ENCODE measurements at regions not wholly inside any gene's neighbourhood (a gene's known extent, or its start where the extent isn't known, plus 50 kb on each side); places are given as distances from the start of the nearest gene placed in this dataset.
A peak's percentile ranks its signal among the peaks of the same experiment; 100 is the strongest.

- Histone ChIP-seq H3K4me3 (ENCODE audit: low read length) (no peak overlapping the region), H3K27ac (ENCODE audit: low read length) (no peak overlapping the region), H3K9me3 (ENCODE audit: control insufficient read depth, insufficient read depth, low read length) (no peaks in the 10 kb centered on the region), H3K36me3 (ENCODE audit: control insufficient read depth, insufficient read depth, low read length) (no peaks in the 10 kb centered on the region), H3K4me1 (ENCODE audit: control insufficient read depth, insufficient read depth, low read length) (no peaks in the 10 kb centered on the region), H3K27me3 (ENCODE audit: control insufficient read depth, insufficient read depth, low read length) (no peaks in the 10 kb centered on the region)
- peak; percentile 57 for DNase-seq (ENCODE audit: low read depth, low spot score)
- WGBS (ENCODE audit: insufficient coverage, insufficient read length), result no CpG with 5 or more reads among the region's 11 CpGs
Observed at GRCh38 chr13:105410602-105411001, 1124.9 kb downstream of the EFNB2 start.

GRCh38 chr13:105406551-105406950 is 1128.9 kb downstream of the EFNB2 start:
- H3K36me3 ChIP-seq (ENCODE audit: control insufficient read depth, insufficient read depth, low read length), result no peaks in the 10 kb centered on the region
- H3K27me3 ChIP-seq (ENCODE audit: control insufficient read depth, insufficient read depth, low read length), result no peaks in the 10 kb centered on the region
- no peaks in the 10 kb centered on the region for H3K4me1 ChIP-seq (ENCODE audit: control insufficient read depth, insufficient read depth, low read length)
- WGBS (ENCODE audit: insufficient coverage, insufficient read length), result no CpG with 5 or more reads among the region's 3 CpGs
- no peak overlapping the region for H3K27ac ChIP-seq (ENCODE audit: low read length)
- no peaks in the 10 kb centered on the region for H3K9me3 ChIP-seq (ENCODE audit: control insufficient read depth, insufficient read depth, low read length)
- no peak for DNase-seq (ENCODE audit: low read depth, low spot score)
- H3K4me3 ChIP-seq (ENCODE audit: low read length), result no peak overlapping the region

- no peaks in the 10 kb centered on the region for H3K4me1 ChIP-seq (ENCODE audit: control insufficient read depth, insufficient read depth, low read length)
- no peaks in the 10 kb centered on the region for H3K9me3 ChIP-seq (ENCODE audit: control insufficient read depth, insufficient read depth, low read length)
- H3K36me3 ChIP-seq (ENCODE audit: control insufficient read depth, insufficient read depth, low read length), result no peaks in the 10 kb centered on the region
- no peak overlapping the region for H3K27ac ChIP-seq (ENCODE audit: low read length)
- H3K4me3 ChIP-seq (ENCODE audit: low read length), result no peak overlapping the region
- DNase-seq (ENCODE audit: low read depth, low spot score), result no peak
- H3K27me3 ChIP-seq (ENCODE audit: control insufficient read depth, insufficient read depth, low read length), result no peaks in the 10 kb centered on the region
Observed at GRCh38 chr13:105403086-105403485, 1132.4 kb downstream of the EFNB2 start.

- H3K9me3 ChIP-seq (ENCODE audit: control insufficient read depth, insufficient read depth, low read length), result no peaks in the 10 kb centered on the region
- no peaks in the 10 kb centered on the region for H3K36me3 ChIP-seq (ENCODE audit: control insufficient read depth, insufficient read depth, low read length)
- H3K27ac ChIP-seq (ENCODE audit: low read length), result no peak overlapping the region
- H3K27me3 ChIP-seq (ENCODE audit: control insufficient read depth, insufficient read depth, low read length), result no peaks in the 10 kb centered on the region
- no peaks in the 10 kb centered on the region for H3K4me1 ChIP-seq (ENCODE audit: control insufficient read depth, insufficient read depth, low read length)
- no CpG with 5 or more reads among the region's 1 CpG for WGBS (ENCODE audit: insufficient coverage, insufficient read length)
- DNase-seq (ENCODE audit: low read depth, low spot score), result no peak
- no peak overlapping the region for H3K4me3 ChIP-seq (ENCODE audit: low read length)
Observed at GRCh38 chr13:105395041-105395440, 1140.4 kb downstream of the EFNB2 start.

- DNase-seq (ENCODE audit: low read depth, low spot score), result no peak
- no CpG with 5 or more reads among the region's 2 CpGs for WGBS (ENCODE audit: insufficient coverage, insufficient read length)
- no peaks in the 10 kb centered on the region for H3K27me3 ChIP-seq (ENCODE audit: control insufficient read depth, insufficient read depth, low read length)
Observed at GRCh38 chr13:105389373-105389772, 1146.1 kb downstream of the EFNB2 start.

GRCh38 chr13:105377452-105377851 is 1158.0 kb downstream of the EFNB2 start:
- Histone ChIP-seq H3K4me3 (ENCODE audit: low read length) (no peak overlapping the region), H3K27ac (ENCODE audit: low read length) (no peak overlapping the region), H3K27me3 (ENCODE audit: control insufficient read depth, insufficient read depth, low read length) (no peaks in the 10 kb centered on the region), H3K9me3 (ENCODE audit: control insufficient read depth, insufficient read depth, low read length) (no peaks in the 10 kb centered on the region), H3K4me1 (ENCODE audit: control insufficient read depth, insufficient read depth, low read length) (no peaks in the 10 kb centered on the region), H3K36me3 (ENCODE audit: control insufficient read depth, insufficient read depth, low read length) (no peaks in the 10 kb centered on the region)
- WGBS (ENCODE audit: insufficient coverage, insufficient read length), result no CpG with 5 or more reads among the region's 7 CpGs
- DNase-seq (ENCODE audit: low read depth, low spot score), result no peak

More at GRCh38 chr13:105389373-105389772, 1146.1 kb downstream of the EFNB2 start:
- Histone ChIP-seq H3K4me1 (ENCODE audit: control insufficient read depth, insufficient read depth, low read length) (no peaks in the 10 kb centered on the region), H3K36me3 (ENCODE audit: control insufficient read depth, insufficient read depth, low read length) (no peaks in the 10 kb centered on the region), H3K4me3 (ENCODE audit: low read length) (no peak overlapping the region), H3K9me3 (ENCODE audit: control insufficient read depth, insufficient read depth, low read length) (no peaks in the 10 kb centered on the region), H3K27ac (ENCODE audit: low read length) (no peak overlapping the region)

GRCh38 chr13:105370011-105370650 is 1165.3 kb downstream of the EFNB2 start:
- no peak for DNase-seq (ENCODE audit: low read depth, low spot score)
- WGBS (ENCODE audit: insufficient coverage, insufficient read length), result no CpG with 5 or more reads among the region's 2 CpGs
- no peak overlapping the region for H3K27ac ChIP-seq (ENCODE audit: low read length)
- H3K27me3 ChIP-seq (ENCODE audit: control insufficient read depth, insufficient read depth, low read length), result no peaks in the 10 kb centered on the region
- no peaks in the 10 kb centered on the region for H3K36me3 ChIP-seq (ENCODE audit: control insufficient read depth, insufficient read depth, low read length)
- H3K4me3 ChIP-seq (ENCODE audit: low read length), result no peak overlapping the region
- H3K9me3 ChIP-seq (ENCODE audit: control insufficient read depth, insufficient read depth, low read length), result no peaks in the 10 kb centered on the region
- H3K4me1 ChIP-seq (ENCODE audit: control insufficient read depth, insufficient read depth, low read length), result no peaks in the 10 kb centered on the region

GRCh38 chr13:105368781-105369180 is 1166.7 kb downstream of the EFNB2 start:
- H3K27me3 ChIP-seq (ENCODE audit: control insufficient read depth, insufficient read depth, low read length), result no peaks in the 10 kb centered on the region
- no peaks in the 10 kb centered on the region for H3K4me1 ChIP-seq (ENCODE audit: control insufficient read depth, insufficient read depth, low read length)
- H3K27ac ChIP-seq (ENCODE audit: low read length), result no peak overlapping the region
- H3K9me3 ChIP-seq (ENCODE audit: control insufficient read depth, insufficient read depth, low read length), result no peaks in the 10 kb centered on the region
- no peaks in the 10 kb centered on the region for H3K36me3 ChIP-seq (ENCODE audit: control insufficient read depth, insufficient read depth, low read length)
- no CpG with 5 or more reads among the region's 4 CpGs for WGBS (ENCODE audit: insufficient coverage, insufficient read length)
- no peak overlapping the region for H3K4me3 ChIP-seq (ENCODE audit: low read length)
- no peak for DNase-seq (ENCODE audit: low read depth, low spot score)

GRCh38 chr13:105365831-105366230 is 1169.6 kb downstream of the EFNB2 start:
- Histone ChIP-seq H3K27me3 (ENCODE audit: control insufficient read depth, insufficient read depth, low read length) (no peaks in the 10 kb centered on the region), H3K4me1 (ENCODE audit: control insufficient read depth, insufficient read depth, low read length) (no peaks in the 10 kb centered on the region), H3K36me3 (ENCODE audit: control insufficient read depth, insufficient read depth, low read length) (no peaks in the 10 kb centered on the region), H3K9me3 (ENCODE audit: control insufficient read depth, insufficient read depth, low read length) (no peaks in the 10 kb centered on the region), H3K4me3 (ENCODE audit: low read length) (no peak overlapping the region), H3K27ac (ENCODE audit: low read length) (no peak overlapping the region)
- WGBS (ENCODE audit: insufficient coverage, insufficient read length), result no CpG with 5 or more reads among the region's 1 CpG
- no peak for DNase-seq (ENCODE audit: low read depth, low spot score)

GRCh38 chr13:105365021-105365550 is 1170.4 kb downstream of the EFNB2 start:
- no peaks in the 10 kb centered on the region for H3K9me3 ChIP-seq (ENCODE audit: control insufficient read depth, insufficient read depth, low read length)
- DNase-seq (ENCODE audit: low read depth, low spot score), result no peak
- no peak overlapping the region for H3K4me3 ChIP-seq (ENCODE audit: low read length)
- no peaks in the 10 kb centered on the region for H3K27me3 ChIP-seq (ENCODE audit: control insufficient read depth, insufficient read depth, low read length)
- H3K36me3 ChIP-seq (ENCODE audit: control insufficient read depth, insufficient read depth, low read length), result no peaks in the 10 kb centered on the region
- no peaks in the 10 kb centered on the region for H3K4me1 ChIP-seq (ENCODE audit: control insufficient read depth, insufficient read depth, low read length)
- no CpG with 5 or more reads among the region's 3 CpGs for WGBS (ENCODE audit: insufficient coverage, insufficient read length)
- no peak overlapping the region for H3K27ac ChIP-seq (ENCODE audit: low read length)

- Histone ChIP-seq H3K27me3 (ENCODE audit: control insufficient read depth, insufficient read depth, low read length) (no peaks in the 10 kb centered on the region), H3K9me3 (ENCODE audit: control insufficient read depth, insufficient read depth, low read length) (no peaks in the 10 kb centered on the region), H3K4me1 (ENCODE audit: control insufficient read depth, insufficient read depth, low read length) (no peaks in the 10 kb centered on the region), H3K27ac (ENCODE audit: low read length) (no peak overlapping the region), H3K4me3 (ENCODE audit: low read length) (no peak overlapping the region), H3K36me3 (ENCODE audit: control insufficient read depth, insufficient read depth, low read length) (no peaks in the 10 kb centered on the region)
- no peak for DNase-seq (ENCODE audit: low read depth, low spot score)
- no CpG with 5 or more reads among the region's 3 CpGs for WGBS (ENCODE audit: insufficient coverage, insufficient read length)
Observed at GRCh38 chr13:105364191-105364590, 1171.3 kb downstream of the EFNB2 start.

All from iPS DF 6.9 (cell line).